ENCODE measurements at regions not wholly inside any gene's neighbourhood (a gene's known extent, or its start where the extent isn't known, plus 50 kb on each side); places are given as distances from the start of the nearest gene placed in this dataset.

DNA sequence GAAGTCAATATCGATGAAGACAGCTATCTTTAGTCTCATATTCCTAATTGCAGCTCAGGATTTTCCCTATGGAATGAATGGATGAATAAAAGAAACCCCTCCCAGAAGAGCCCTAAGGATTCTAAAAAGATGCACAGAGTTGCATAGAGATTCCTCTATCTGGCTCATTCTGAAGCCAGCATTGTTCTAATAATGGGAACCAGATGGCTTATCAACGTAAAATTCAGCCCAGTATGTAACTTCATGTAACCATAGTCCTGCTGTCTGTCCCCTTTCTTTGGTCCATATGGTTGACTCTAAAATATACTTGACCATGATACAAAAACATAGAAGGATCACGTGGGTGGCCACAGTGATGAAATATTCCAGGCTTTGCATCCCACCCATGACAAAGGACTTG is 508.6 kb downstream of the RASEF start:
- peak in 1 of 3 donors; percentile 37 for DNase-seq
- Histone ChIP-seq H3K36me3 (ENCODE audit: control insufficient read depth in 4 of 4, insufficient read depth in 4 of 4, low read length in 4 of 4) (no peaks in the 10 kb centered on the region), H3K27ac (ENCODE audit: low read depth in 1 of 2, low read length in 1 of 2) (no peak overlapping the region), H3K27me3 (ENCODE audit: control insufficient read depth in 3 of 3, insufficient read depth in 3 of 3, low read length in 2 of 3) (no peaks in the 10 kb centered on the region), H3K9ac (ENCODE audit: insufficient read depth in 1 of 2, low read length in 2 of 2) (no peak overlapping the region), H3K4me3 (no peak overlapping the region), H3K9me3 (ENCODE audit: control insufficient read depth in 4 of 4, insufficient read depth in 3 of 4, low read length in 3 of 4) (no peaks in the 10 kb centered on the region), H3K4me1 (ENCODE audit: control insufficient read depth in 5 of 5, insufficient read depth in 5 of 5, low read length in 5 of 5) (peaks cover 0 to 38% (median 9%) of the 10 kb centered on the region in 5 donors)
- ATAC-seq (ENCODE audit: insufficient read depth, low FRiP score) = no peak
- WGBS, 2 donors = 87 to 89% methylated on average over 3 of the region's 3 CpGs
- no peak for TF ChIP-seq CTCF (IDR thresholded peaks at IDR 0.05; ENCODE audit: control extremely low read depth, extremely low read depth)

- Histone ChIP-seq H3K4me1 (ENCODE audit: control insufficient read depth in 5 of 5, insufficient read depth in 5 of 5, low read length in 5 of 5) (peaks cover 0 to 42% (median 9%) of the 10 kb centered on the region in 5 donors), H3K4me3 (no peak overlapping the region), H3K36me3 (ENCODE audit: control insufficient read depth in 4 of 4, insufficient read depth in 4 of 4, low read length in 4 of 4) (no peaks in the 10 kb centered on the region), H3K9ac (ENCODE audit: insufficient read depth in 1 of 2, low read length in 2 of 2) (no peak overlapping the region), H3K9me3 (ENCODE audit: control insufficient read depth in 4 of 4, insufficient read depth in 3 of 4, low read length in 3 of 4) (no peaks in the 10 kb centered on the region), H3K27ac (ENCODE audit: low read depth in 1 of 2, low read length in 1 of 2) (no peak overlapping the region), H3K27me3 (ENCODE audit: control insufficient read depth in 3 of 3, insufficient read depth in 3 of 3, low read length in 2 of 3) (no peaks in the 10 kb centered on the region)
- DNase-seq (peak in 1 of 3 donors; percentile 74), ATAC-seq (ENCODE audit: insufficient read depth, low FRiP score) (no peak)
- TF ChIP-seq CTCF (IDR thresholded peaks at IDR 0.05; ENCODE audit: control extremely low read depth, extremely low read depth) = no peak
- WGBS, 2 donors = 49 to 74% methylated on average over 1 of the region's 1 CpG
Measured at GRCh38 chr9:82555031-82555430, 507.9 kb downstream of the RASEF start.

- DNase-seq (peak; percentile 84 to 97 (median 97)), ATAC-seq (ENCODE audit: insufficient read depth, low FRiP score) (no peak)
- Histone ChIP-seq H3K36me3 (ENCODE audit: control insufficient read depth in 4 of 4, insufficient read depth in 4 of 4, low read length in 4 of 4) (no peaks in the 10 kb centered on the region), H3K9ac (ENCODE audit: insufficient read depth in 1 of 2, low read length in 2 of 2) (no peak overlapping the region), H3K4me1 (ENCODE audit: control insufficient read depth in 5 of 5, insufficient read depth in 5 of 5, low read length in 5 of 5) (peaks cover 0 to 47% (median 9%) of the 10 kb centered on the region in 5 donors), H3K27me3 (ENCODE audit: control insufficient read depth in 3 of 3, insufficient read depth in 3 of 3, low read length in 2 of 3) (no peaks in the 10 kb centered on the region), H3K4me3 (no peak overlapping the region), H3K9me3 (ENCODE audit: control insufficient read depth in 4 of 4, insufficient read depth in 3 of 4, low read length in 3 of 4) (no peaks in the 10 kb centered on the region), H3K27ac (ENCODE audit: low read depth in 1 of 2, low read length in 1 of 2) (no peak overlapping the region)
- no peak for TF ChIP-seq CTCF (IDR thresholded peaks at IDR 0.05; ENCODE audit: control extremely low read depth, extremely low read depth)
- WGBS, 2 donors = 46 to 59% methylated on average over 7 of the region's 7 CpGs
Measured at GRCh38 chr9:82555431-82556051, 507.4 kb downstream of the RASEF start.

- no peak for DNase-seq
- H3K9ac ChIP-seq (ENCODE audit: insufficient read depth in 1 of 2, low read length in 2 of 2) = no peak overlapping the region
- peaks cover 0 to 1% (median 0%) of the 10 kb centered on the region in 4 donors for H3K9me3 ChIP-seq (ENCODE audit: control insufficient read depth in 4 of 4, insufficient read depth in 3 of 4, low read length in 3 of 4)
- no peak overlapping the region for H3K4me3 ChIP-seq
- 91 to 100% methylated on average over 1 of the region's 1 CpG for WGBS, 2 donors
- H3K27me3 ChIP-seq (ENCODE audit: control insufficient read depth in 3 of 3, insufficient read depth in 3 of 3, low read length in 2 of 3) = no peaks in the 10 kb centered on the region
- TF ChIP-seq CTCF (IDR thresholded peaks at IDR 0.05; ENCODE audit: control extremely low read depth, extremely low read depth) = no peak
- H3K27ac ChIP-seq (ENCODE audit: low read depth in 1 of 2, low read length in 1 of 2) = no peak overlapping the region
- no peaks in the 10 kb centered on the region for H3K36me3 ChIP-seq (ENCODE audit: control insufficient read depth in 4 of 4, insufficient read depth in 4 of 4, low read length in 4 of 4)
- ATAC-seq (ENCODE audit: insufficient read depth, low FRiP score) = no peak
- peaks cover 0 to 46% (median 3%) of the 10 kb centered on the region in 5 donors for H3K4me1 ChIP-seq (ENCODE audit: control insufficient read depth in 5 of 5, insufficient read depth in 5 of 5, low read length in 5 of 5)
Measured at GRCh38 chr9:82558346-82558745, 504.6 kb downstream of the RASEF start.

Measured in lung (tissue), 11 donors.